ENCODE measurements at regions not wholly inside any gene's neighbourhood (a gene's known extent, or its start where the extent isn't known, plus 50 kb on each side); places are given as distances from the start of the nearest gene placed in this dataset.
A peak's percentile ranks its signal among the peaks of the same experiment; 100 is the strongest.

DNA sequence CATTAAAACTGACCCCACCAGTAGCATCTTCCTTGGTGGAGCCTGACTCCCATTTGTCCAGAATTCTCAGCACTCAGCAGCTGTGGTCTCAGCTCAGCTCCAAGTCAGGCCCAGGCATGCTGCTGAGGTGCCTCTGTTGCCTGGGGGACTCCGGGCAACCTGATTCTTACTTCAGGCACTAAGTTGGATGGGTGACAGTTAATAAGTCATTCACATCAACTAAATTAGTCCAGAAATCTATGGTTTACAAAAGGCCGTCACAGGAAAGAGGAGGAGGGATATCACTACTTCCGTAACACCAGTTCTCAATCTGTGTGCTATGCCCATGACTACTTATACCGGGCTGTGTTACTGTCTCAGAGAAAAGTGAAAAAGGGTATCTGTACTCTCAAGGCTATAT lies 310.2 kb downstream of the SATB1 start:
- H3K4me1 ChIP-seq (ENCODE audit: insufficient read depth) = peaks cover 18% of the 10 kb centered on the region
- in situ Hi-C loops (cut with MboI) = no loop called here
- no peak for DNase-seq
- H3F3A ChIP-seq (ENCODE audit: insufficient read depth) = peaks cover 7% of the 10 kb centered on the region
- no peak overlapping the region for H3K4me3 ChIP-seq
- 83 to 85% methylated on average over 4 of the region's 4 CpGs for WGBS, 2 experiments (ENCODE audit: low coverage in 1 of 2, low lambda C conversion rate in 2 of 2, missing lambda C conversion rate in 2 of 2)
- H4K20me1 ChIP-seq (ENCODE audit: insufficient read depth) = no peaks in the 10 kb centered on the region
- no peaks in the 10 kb centered on the region for H3K27me3 ChIP-seq (replicated peaks; ENCODE audit: insufficient read depth)
- H2AFZ ChIP-seq = no peak overlapping the region
- H3K9me3 ChIP-seq (ENCODE audit: low read depth) = no peaks in the 10 kb centered on the region
- no peaks in the 10 kb centered on the region for H3K36me3 ChIP-seq (ENCODE audit: low read depth)
- no peak overlapping the region for H3K27ac ChIP-seq
- TF ChIP-seq EZH2 (IDR thresholded peaks at IDR 0.05; ENCODE audit: insufficient read depth, poor library complexity, severe bottlenecking) = no peak
- no peak for TF ChIP-seq EZH2phosphoT487 (IDR thresholded peaks at IDR 0.05; ENCODE audit: insufficient read depth, low read depth)
- no peak overlapping the region for H3K4me2 ChIP-seq (ENCODE audit: unreplicated experiment)
- H3K9ac ChIP-seq = no peak overlapping the region
- H3K9me2 ChIP-seq (ENCODE audit: insufficient read depth) = no peaks in the 10 kb centered on the region
- no peaks in the 10 kb centered on the region for H3K79me2 ChIP-seq (ENCODE audit: insufficient read depth)

DNA sequence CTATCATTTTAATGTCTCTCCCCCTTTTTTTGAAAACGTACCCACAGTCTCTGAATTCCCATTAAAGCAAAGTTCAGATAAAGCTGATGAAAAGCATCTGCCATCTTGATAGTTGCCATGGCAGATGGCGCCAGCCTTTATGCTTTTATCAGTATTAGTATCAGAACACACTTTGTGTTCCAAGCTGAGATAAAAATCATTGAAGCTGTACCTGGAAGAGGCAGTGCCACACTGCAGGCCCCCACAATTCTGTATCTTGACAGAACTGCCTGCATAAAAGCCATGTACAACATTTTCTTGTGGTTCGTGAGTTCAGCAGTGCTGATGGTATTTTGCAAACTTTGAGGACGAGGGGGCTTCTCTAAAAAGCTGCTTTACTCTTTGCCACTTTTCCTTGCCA lies 311.7 kb downstream of the SATB1 start:
- Histone ChIP-seq H3K36me3 (ENCODE audit: low read depth) (no peaks in the 10 kb centered on the region), H3K27ac (no peak overlapping the region), H3K27me3 (replicated peaks; ENCODE audit: insufficient read depth) (no peaks in the 10 kb centered on the region), H4K20me1 (ENCODE audit: insufficient read depth) (no peaks in the 10 kb centered on the region), H3K9ac (no peak overlapping the region), H3K9me2 (ENCODE audit: insufficient read depth) (no peaks in the 10 kb centered on the region), H3K4me3 (no peak overlapping the region), H2AFZ (no peak overlapping the region), H3K79me2 (ENCODE audit: insufficient read depth) (no peaks in the 10 kb centered on the region), H3K4me2 (ENCODE audit: unreplicated experiment) (no peak overlapping the region), H3K9me3 (ENCODE audit: low read depth) (no peaks in the 10 kb centered on the region), H3K4me1 (ENCODE audit: insufficient read depth) (peaks cover 11% of the 10 kb centered on the region; the same call in 1 of the 2 replicates), H3F3A (ENCODE audit: insufficient read depth) (no peaks in the 10 kb centered on the region)
- TF ChIP-seq EZH2 (IDR thresholded peaks at IDR 0.05; ENCODE audit: insufficient read depth, poor library complexity, severe bottlenecking) = no peak
- no peak for TF ChIP-seq EZH2phosphoT487 (IDR thresholded peaks at IDR 0.05; ENCODE audit: insufficient read depth, low read depth)
- DNase-seq = no peak
- 56 to 64% methylated on average over 4 of the region's 4 CpGs for WGBS, 2 experiments (ENCODE audit: low coverage in 1 of 2, low lambda C conversion rate in 2 of 2, missing lambda C conversion rate in 2 of 2)
- in situ Hi-C loops (cut with MboI) = no loop called here

DNA sequence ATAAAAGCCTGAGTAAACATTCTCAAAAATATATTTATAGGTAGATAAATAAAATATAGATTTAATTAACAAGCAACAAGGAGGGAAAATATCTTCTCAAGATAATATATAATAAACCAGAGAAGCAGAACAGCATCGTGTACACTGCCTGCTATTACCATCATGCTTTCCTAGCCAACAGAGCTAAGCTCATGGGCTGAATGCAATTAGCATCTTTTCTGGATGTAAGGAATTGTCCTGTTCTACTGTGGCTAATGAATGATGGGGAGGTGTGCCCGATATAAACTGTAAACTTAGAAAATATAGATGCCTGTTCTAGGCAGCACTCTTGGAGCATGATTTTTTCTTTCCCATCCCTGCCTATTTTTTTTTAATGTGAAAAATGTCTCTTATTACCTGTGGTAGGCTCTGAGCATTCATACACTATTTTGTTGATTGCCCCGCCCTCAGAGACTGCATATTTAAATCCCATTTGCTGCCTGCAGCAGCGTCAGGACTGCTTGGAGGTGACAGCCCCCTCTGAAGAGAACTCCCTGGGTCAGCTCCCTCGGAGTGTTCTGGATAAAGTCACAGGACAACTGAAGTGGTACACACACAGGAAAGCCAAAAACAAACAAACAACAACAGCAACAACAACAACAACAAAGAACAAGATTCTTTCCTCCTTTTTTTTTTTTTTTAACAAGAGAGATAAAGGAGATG lies 312.3 kb downstream of the SATB1 start:
- 34 to 42% methylated on average over 5 of the region's 5 CpGs for WGBS, 2 experiments (ENCODE audit: low coverage in 1 of 2, low lambda C conversion rate in 2 of 2, missing lambda C conversion rate in 2 of 2)
- H3K27me3 ChIP-seq (replicated peaks; ENCODE audit: insufficient read depth) = no peaks in the 10 kb centered on the region

DNA sequence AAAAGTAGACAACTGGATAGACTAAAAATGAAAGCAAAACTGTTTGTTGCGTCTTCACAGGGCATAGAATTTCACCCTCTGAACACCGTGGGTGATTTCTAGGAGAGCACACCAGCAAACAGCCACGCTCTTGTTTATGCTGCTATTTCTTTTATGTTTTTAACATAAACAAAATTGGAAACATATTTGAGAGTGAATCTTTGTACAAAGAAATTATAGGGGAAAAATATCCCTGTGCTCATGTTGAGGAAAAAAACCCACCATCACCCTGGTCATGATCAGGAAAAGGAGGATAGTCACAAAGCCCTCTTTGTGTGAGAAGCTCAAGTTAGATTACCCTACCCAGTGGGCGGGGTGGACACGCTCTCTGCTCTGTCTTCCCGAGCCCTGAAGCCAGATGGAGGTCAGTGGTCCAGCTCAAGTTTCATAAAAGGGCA lies 313.3 kb downstream of the SATB1 start:
- no peak for TF ChIP-seq EZH2 (IDR thresholded peaks at IDR 0.05; ENCODE audit: insufficient read depth, poor library complexity, severe bottlenecking)
- TF ChIP-seq EZH2phosphoT487 (IDR thresholded peaks at IDR 0.05; ENCODE audit: insufficient read depth, low read depth) = no peak
- Histone ChIP-seq H3K79me2 (ENCODE audit: insufficient read depth) (no peaks in the 10 kb centered on the region), H3F3A (ENCODE audit: insufficient read depth) (no peaks in the 10 kb centered on the region), H3K4me3 (peak overlapping the region; percentile 50), H3K27me3 (replicated peaks; ENCODE audit: insufficient read depth) (no peaks in the 10 kb centered on the region), H3K9me3 (ENCODE audit: low read depth) (no peaks in the 10 kb centered on the region), H2AFZ (peak overlapping the region; percentile 86), H3K9me2 (ENCODE audit: insufficient read depth) (no peaks in the 10 kb centered on the region), H3K4me2 (ENCODE audit: unreplicated experiment) (peak overlapping the region; percentile 65), H3K9ac (peak overlapping the region; percentile 58), H4K20me1 (ENCODE audit: insufficient read depth) (no peaks in the 10 kb centered on the region), H3K36me3 (ENCODE audit: low read depth) (no peaks in the 10 kb centered on the region), H3K27ac (no peak overlapping the region), H3K4me1 (ENCODE audit: insufficient read depth) (peaks cover 11% of the 10 kb centered on the region; the same call in 1 of the 2 replicates)
- 12 to 13% methylated on average over 6 of the region's 6 CpGs for WGBS, 2 experiments (ENCODE audit: low coverage in 1 of 2, low lambda C conversion rate in 2 of 2, missing lambda C conversion rate in 2 of 2)
- in situ Hi-C loops (cut with MboI) = no loop called here
- peak; percentile 54 for DNase-seq

More for the DNA sequence above, 312.3 kb downstream of the SATB1 start:
- no peak for DNase-seq
- Histone ChIP-seq H3K27ac (no peak overlapping the region), H3F3A (ENCODE audit: insufficient read depth) (no peaks in the 10 kb centered on the region), H2AFZ (no peak overlapping the region), H3K4me2 (ENCODE audit: unreplicated experiment) (no peak overlapping the region), H3K79me2 (ENCODE audit: insufficient read depth) (no peaks in the 10 kb centered on the region), H3K9me3 (ENCODE audit: low read depth) (no peaks in the 10 kb centered on the region), H3K36me3 (ENCODE audit: low read depth) (no peaks in the 10 kb centered on the region), H3K9me2 (ENCODE audit: insufficient read depth) (no peaks in the 10 kb centered on the region), H3K4me1 (ENCODE audit: insufficient read depth) (peaks cover 11% of the 10 kb centered on the region; the same call in 1 of the 2 replicates), H4K20me1 (ENCODE audit: insufficient read depth) (no peaks in the 10 kb centered on the region), H3K9ac (no peak overlapping the region), H3K4me3 (no peak overlapping the region)
- TF ChIP-seq EZH2phosphoT487 (IDR thresholded peaks at IDR 0.05; ENCODE audit: insufficient read depth, low read depth) (no peak), EZH2 (IDR thresholded peaks at IDR 0.05; ENCODE audit: insufficient read depth, poor library complexity, severe bottlenecking) (no peak)
- in situ Hi-C loops (cut with MboI) = no loop called here
